DMS114 treated with DMSO at 0.1 percent for 48 hours (cell line): ENCODE measurements at regions not wholly inside any gene's neighbourhood (a gene's known extent, or its start where the extent isn't known, plus 50 kb on each side); places are given as distances from the start of the nearest gene placed in this dataset.
"Not testable (repeated sequence)": the region's sequence is repeated elsewhere in the genome, so short reads cannot be mapped to it uniquely, and the experiment has no call there.

Experiments used
- DNase-seq: peaks from one replicate; lab custom pipeline; 2025; ENCODE audit not compliant: unreplicated experiment; lab: John Stamatoyannopoulos, UW

DNA sequence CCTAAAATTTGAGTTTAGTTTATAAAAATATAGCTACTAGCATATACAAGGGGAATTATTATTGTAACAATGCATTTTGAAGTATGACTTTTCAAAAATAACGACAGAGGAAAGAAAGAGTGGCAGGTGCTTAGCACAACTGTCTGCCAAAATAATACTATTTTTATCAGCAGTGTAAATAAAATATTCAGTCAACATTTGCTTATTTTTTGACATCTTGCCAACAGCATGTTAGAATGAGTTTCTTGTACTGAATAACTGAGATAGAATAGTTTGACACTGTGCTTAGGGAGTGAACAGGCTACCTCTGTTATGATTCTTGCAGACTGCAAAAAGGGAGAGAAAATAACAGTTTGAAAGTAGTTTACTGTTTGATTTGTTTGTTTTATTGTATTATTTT lies 909.8 kb downstream of the BRINP3 start:
- DNase-seq, result no peak

DNA sequence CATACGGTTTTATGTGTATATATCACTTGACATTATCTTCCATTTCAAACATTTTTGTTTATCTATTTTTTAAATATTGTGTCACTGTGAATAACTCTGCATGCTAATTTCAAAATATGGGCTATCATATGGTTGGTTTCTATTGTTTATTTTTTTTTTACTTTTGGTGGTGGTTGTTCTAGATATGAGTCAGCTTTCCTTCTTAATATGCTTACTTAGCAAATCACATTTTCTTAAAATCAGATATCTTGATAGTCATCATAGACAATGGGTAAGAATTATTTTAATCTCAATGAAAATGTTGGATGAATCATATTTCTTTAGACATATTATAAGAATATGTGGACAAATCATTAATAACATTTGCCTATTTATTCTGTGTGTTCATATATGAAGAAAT lies 881.5 kb downstream of the BRINP3 start:
- no peak for DNase-seq

DNA sequence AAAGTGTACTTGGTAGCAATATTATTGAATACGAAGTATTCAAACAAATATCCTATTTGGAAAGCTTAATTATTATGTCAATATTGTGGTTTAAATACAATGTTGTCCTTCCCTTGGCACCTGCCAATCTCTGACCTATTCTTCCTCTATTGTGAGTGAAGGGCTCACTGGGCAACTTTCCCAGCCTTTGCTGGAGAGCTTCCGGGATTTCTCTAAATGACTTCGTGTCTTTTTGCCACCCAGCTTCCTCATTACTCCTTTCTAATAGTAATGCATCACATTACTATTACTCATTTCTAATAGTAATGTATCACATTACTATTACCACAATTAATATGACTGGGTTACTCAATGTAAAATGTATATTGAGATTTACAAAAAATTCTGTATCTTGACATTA lies 880.6 kb downstream of the BRINP3 start:
- no peak for DNase-seq

DNA sequence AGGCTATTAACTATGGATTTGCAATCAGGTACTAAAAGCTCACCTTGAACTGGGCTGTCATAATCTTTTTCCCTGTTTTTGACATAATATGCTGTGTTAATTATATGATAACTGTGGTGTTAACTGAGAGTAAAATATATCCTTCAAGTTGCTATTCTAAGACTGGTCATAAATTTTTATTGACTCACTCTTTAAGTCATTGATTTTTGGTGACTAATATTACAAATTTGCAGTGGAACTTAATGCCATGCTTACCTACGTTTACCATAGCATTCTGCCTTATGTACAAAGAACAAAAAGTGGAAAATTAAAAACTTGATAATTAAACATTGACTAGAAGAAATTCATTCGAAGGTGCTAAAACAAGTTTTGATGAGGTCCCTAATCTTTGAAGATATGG lies 872.4 kb downstream of the BRINP3 start:
- DNase-seq, result no peak

DNA sequence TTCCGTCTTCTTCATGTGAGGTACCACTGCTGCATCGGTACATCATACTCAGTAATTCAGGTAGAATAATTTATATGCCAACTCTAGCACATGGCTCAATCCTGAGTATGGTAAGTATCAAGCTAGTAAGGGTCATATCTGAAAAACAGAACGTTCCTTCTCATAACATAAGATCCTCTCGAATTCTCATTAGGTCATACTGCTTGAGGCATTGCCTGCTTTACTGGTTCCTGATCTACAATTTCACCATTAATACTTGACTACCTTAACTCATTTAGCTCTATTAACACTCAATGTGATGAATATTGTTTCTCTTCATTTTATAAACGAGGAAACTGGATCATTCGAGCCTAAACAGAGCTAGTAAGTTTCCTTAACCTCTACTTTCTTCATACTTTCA lies 871.6 kb downstream of the BRINP3 start:
- no peak for DNase-seq

DNA sequence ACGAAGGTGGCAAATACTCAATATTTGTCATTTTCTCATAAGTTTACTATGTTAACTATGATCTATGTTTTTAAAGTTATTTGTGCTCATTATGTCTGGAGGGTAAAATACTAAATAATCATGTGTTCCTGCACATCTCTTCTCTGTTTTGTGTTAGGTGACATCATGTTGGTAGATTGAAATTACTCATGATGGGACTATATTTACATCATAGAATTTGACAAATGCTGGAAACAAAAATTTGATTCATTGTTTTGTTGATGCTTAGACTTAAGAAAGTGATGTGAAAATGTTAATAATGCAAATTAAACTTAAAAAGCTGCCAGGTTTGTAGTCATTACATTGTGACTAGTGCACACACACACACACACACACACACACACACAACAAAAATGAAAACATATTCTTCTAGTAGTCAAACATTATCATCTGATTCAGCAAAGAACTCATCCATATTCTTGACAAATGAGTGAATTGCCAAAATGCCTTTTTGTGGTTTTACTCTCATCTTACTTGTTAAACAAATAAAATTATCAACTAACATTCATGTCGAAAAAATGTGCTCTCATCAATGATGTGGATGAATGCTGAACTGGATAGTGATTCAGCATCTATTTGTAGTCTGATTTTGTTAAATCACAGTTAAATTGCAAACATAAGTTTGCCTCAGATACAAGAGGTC lies 870.7 kb downstream of the BRINP3 start:
- no peak for DNase-seq

DNA sequence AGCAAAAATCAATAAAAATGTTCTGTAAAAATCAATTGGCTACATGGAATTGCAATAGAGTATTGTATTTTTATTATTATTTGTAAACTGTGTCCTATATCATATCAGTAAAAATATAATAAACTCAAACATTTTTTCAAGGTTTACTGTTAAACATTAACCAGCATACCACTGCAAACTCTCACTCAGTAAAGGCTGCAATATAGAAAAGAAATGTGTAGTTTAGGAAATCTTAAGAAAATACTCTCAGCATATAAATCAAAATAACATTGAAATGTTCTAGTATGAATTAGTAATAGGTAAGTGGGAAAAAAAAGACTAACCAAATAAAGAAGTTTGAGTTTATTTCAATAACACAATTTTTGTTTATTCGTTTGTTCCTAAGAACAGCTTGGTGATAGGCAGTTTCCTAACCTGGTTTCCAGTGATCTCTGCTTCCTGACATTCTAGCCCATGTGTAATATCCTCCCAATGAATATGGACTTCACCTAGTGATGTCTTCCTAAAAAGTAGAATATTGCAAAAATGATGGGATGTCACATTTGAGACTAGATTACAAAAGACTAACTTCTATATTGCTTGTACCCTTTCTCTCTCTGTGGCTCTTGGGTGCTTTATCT lies 870.1 kb downstream of the BRINP3 start:
- no peak for DNase-seq

DNA sequence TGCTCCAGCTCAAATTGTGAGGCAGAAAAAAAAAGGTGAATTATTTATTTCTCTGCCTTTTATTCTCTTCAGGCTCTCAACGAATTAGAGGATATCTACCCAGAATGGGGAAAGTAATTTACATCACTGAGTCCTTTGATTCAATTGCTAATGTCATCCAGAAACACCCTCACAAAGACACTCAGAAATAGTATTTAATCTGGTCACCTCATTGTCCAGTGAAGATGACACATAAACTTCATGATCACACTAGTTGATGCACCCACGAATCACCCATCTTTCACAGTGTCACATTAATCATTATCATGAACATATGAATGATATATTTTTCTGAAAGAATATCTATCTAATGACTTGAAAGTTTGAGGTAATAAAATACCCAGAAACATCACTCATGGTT lies 868.5 kb downstream of the BRINP3 start:
- DNase-seq, result no peak

DNA sequence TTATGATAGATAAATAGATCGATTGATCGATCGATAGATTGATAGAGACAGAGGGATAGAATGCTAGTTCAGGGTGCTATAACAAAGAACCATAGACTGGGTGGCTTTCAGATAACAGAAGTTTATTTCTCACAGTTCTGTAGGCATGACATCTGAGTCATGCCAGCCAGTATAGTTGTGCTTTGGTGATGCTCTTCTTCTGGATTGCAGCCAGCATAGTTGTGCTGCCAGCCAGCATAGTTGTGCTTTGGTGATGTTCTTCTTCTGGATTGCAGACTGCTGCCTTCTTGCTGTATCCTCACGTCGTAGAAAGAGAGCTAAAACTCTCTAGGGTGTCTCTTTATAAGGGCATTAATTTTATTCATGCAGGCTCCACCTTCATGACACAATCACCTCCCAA lies 860.8 kb downstream of the BRINP3 start:
- DNase-seq, result no peak

DNA sequence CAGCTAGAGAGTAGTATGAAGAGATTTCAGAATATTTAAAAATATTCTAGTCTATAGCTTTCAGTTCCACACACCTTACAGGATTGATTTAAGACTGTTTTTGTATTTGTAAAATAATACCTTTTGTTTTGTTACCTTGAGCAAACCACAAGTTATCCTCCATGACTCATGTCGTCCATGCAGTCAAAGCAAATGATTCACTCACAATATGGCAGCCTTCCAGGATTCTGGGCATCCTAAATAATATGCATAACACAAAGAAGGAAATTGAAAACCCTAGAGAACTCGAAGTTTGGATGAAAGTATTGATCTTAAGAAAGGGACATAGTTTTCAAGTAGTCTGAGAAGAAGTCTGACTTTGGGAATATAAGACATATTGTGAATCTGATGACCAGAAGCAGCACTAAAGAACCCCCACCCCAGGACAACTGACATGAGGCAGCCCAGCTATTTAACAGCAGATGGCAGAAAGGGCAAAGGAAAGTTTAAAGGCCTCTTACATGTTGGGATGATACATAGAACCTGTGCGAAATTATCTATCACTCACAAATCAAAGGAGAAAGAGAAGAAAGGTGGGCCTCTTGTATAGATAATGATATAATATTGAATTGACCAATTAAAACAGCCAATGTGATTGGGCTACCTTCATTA lies 857.9 kb downstream of the BRINP3 start:
- DNase-seq, result no peak

DNA sequence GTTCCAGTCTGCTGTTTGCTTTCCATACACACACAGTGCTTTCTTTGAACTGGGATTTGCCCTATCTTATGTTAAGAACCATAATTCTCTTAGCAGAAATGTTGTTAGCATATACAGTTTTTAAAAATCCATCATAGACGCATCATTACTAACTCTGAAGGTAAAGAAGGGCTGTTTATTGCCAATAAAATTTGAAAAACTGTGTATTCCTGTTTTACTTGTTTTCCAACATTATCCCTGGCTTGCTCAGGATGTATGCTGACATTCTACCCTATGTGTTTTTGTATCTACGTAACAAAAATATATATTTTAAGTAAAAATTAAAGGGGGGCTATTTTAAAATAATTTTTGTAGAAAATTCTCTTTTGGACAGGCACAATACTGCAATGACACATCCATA lies 857.2 kb downstream of the BRINP3 start:
- DNase-seq, result no peak

DNA sequence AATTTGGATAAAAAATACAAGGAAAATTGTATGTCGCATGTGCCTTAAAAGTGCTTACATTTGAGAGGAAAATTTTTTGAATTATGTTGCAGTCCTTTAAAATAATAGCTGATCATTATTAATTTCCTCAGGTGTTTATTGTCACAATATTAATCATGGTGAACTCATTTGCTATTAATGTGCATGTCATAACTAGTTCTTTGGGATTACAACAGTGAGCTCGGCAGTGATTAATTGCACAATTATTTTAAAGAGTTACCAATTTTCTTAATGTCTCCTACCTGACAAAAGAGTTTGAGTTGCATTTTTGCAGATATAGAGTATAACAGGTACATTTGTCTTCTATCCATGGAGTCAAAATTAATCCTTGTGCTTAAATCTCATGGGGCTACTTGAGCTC lies 854.3 kb downstream of the BRINP3 start:
- no peak for DNase-seq

DNA sequence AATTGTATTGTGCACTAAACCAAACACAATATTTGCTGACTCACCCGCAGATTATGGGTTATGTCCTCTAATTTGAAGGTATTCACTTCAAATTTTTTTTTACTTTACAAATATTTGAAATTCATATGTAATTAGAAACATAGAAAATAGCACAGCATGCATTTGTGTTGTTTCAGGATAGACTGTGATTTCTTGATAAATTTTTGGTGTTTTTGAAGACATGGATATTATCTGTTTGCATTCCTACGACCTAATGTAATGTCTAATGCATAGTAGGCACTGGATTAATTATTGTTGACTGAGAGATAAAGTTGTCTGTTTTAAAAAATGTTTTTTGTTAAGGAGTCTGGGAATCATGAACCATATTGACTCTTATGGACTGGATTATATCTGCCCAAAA lies 850.2 kb downstream of the BRINP3 start:
- no peak for DNase-seq

DNA sequence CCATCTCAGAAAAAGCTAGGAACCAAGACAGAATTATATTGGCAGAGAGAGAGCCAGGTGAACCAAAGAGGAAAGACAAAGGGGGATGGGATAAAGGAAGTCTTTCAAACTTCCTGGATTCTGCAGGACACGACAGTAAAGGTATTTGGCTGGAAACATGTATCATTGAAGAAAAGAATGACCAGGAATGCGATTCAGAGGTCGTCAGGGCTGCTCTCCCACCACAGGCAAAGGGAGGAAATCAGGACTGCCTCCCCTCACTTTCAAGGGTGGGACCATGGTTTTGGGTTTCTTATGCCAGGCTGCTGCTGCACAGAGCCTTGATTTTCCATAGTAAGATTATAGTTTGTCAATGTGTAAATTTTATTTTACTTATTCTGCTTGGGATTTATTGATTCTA lies 848.8 kb downstream of the BRINP3 start:
- DNase-seq, result no peak

DNA sequence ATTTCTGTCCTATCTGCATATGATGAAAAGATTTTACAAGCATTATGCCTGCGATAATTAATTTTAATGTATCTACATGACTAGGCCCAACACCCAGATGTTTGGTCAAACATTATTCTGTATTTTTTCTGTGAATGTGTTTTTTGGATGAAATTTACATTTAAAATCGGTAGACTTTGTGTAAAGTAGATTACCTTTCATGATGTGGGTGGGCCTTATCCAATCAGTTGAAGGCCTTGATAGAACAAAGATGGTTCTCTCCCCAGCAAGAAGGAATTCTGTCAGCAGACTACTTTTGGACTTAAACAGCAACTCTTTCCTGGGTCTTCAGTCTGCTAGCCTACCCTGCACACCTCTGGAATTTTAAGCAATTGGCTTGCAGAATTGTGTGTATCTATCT lies 844.0 kb downstream of the BRINP3 start:
- no peak for DNase-seq

DNA sequence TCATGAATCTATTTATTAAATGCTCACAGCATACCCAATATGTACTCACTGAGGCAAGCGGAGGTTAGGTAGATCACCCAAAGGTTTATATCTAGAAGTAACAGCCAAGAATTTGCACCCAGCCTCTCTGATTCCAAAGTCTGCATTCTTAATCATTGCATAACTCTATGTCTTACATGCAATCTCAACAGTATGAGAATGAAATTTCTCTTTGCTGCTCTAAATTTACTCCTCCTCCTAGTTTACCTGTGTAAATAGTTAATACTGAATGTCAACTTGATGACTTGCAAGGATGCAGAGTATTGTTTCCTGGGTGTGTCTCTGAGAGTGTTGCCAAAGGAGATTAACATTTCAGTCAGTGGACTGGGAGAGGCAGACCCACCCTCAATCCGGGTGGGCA lies 840.6 kb downstream of the BRINP3 start:
- no peak for DNase-seq

DNA sequence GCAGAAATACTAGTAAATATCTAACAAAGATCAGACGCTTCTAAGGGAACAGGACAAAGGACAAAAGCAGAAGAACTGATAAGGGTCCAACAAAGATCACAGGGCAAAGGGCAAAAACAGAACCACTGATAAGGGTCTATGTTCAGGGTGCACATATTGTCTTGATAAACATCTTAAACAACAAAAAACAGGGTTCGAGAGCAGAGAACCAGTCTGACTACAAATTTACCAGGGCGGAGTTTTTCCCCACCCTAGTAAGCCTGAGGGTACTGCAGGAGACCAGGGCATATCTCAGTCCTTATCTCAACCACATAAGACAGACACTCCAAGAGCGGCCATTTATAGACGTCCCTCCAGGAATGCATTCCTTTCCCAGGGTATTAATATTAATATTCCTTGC lies 833.5 kb downstream of the BRINP3 start:
- not testable (repeated sequence) for DNase-seq

DNA sequence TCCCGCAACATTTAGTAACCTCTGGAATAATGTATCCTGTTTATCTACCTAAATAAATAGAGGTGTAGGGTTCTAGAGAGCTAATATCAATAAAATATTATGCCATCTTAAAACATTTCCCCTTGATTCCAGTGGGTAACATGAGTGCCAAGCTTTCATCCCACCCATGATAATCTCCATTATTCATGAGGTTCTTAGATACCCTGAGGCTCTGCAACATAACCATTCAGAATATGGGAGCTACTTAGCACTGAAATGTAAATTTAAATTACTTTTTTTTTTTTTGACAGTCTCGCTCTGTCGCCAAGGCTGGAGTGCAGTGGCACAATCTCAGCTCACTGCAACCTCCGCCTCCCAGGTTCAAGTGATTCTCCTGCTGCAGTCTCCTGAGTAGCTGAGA lies 832.7 kb downstream of the BRINP3 start:
- no peak for DNase-seq

DNA sequence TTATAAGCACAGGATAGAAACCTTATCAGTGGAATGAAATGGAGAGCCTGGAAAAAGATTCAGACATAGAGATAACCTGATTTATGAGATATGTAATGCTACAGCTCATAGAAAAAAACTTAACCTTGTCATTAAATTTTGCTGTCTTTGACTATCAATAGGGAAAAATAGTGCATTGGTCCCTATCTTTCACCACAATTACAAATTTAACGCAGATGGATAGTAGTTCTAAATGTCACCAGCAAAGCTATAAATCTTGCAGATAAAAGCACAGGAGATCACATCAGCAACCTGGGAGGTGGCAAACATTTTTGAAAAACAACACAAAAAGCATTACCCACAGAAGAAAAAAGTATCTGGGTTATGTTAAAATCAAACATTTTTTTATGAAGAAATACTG lies 831.6 kb downstream of the BRINP3 start:
- DNase-seq, result no peak

DNA sequence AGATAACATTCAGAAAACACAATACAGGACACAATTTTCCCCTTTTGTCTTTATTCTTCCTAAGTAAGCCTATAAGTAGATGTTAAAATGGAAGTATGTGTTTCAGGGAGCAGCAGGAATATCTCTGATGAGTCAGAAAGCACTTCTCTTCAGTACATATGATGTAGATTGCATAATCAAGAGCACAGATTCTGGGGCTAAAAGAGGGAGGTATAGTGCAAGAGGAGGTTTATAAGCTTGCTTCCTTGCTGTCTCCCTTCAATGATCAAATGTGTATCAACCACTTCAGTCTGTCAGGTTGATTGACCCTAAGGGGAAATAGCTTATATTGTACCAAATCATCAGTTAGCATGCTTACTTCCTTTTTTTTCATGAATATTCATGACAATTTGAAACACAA lies 822.8 kb downstream of the BRINP3 start:
- no peak for DNase-seq

DNA sequence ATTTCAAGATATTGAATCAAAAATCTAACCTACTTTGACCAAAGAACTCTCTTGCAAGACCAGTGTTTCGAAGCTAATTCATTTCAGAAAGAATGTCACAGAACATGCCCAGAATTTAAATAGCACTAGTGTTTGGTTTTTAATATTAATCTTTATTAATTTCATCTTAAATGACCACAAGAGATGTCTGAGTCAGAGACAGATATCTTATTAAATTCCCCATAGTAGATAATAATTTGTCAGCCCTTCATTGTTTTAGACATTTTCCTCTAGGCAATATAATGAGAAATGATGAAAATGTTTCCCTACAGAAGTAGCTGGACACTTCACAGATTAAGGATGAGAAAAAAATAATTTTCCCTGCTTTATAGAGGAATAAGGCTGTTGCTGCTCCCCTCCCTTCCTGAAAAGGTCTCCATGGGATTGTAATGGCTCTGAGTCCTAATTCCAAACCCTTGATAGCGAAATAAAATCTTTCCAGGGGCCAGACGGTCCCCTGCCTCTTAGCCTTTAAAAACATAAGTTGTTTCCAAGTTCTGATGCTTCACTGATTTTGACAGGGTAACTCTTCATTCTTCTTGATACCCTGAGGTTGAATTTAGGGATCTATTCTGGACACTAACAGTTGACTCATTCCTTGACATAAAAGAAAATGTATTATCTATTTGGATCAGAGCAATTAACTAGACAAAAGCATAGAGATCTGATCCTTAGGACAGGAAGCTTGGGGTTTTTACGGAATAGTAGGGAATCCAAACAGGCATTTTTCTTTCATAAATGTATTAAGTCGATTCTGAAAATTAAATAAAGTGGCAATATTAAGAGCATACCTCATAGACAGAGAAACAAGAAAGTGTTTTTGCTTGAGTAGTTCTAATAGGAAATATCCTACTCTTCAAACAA lies 820.8 kb downstream of the BRINP3 start:
- DNase-seq, result no peak

DNA sequence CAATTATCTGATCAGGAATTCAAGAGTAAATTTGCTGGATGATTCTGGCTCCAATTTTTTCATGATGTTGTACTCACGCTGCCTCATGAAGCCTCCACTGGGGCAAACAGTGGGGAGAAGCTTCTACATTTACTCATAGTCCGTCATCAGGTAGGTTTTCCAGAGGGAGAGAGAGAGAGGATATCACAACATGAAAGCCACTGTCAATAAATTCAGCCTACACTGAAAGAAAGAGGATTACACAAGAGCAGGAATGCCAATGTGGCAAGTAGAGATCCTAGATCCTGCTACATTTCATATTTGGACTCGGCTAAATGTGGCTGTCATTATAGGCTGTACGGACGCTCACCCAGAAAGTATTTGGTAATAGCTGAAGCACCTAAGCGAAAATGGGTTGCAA lies 819.9 kb downstream of the BRINP3 start:
- no peak for DNase-seq
